HepG2 (cell line): ENCODE measurements at regions not wholly inside any gene's neighbourhood (a gene's known extent, or its start where the extent isn't known, plus 50 kb on each side); places are given as distances from the start of the nearest gene placed in this dataset.
"Not testable (repeated sequence)": the region's sequence is repeated elsewhere in the genome, so short reads cannot be mapped to it uniquely, and the experiment has no call there.

ENCODE experiments used
- AGO2 ChIP-seq: fragments of 200-400 bp; formaldehyde crosslinking; optimal IDR thresholded peaks from 2 replicates; pipeline ENCODE3; 2017; ENCODE audit warnings: mild to moderate bottlenecking, low read depth, low read length, moderate library complexity
- BHLHE40 ChIP-seq: IDR thresholded peaks from 2 replicates; pipeline ENCODE4 v1.6.1; 2011; ENCODE audit warnings: low read length, improper control_type of control experiment
- FOXA3 ChIP-seq: IDR thresholded peaks from 2 replicates; pipeline ENCODE4 v1.6.1; 2016; ENCODE audit warnings: missing genetic modification reagents, missing compliant biosample characterization
- MYC ChIP-seq: sonication (generic); formaldehyde crosslinking; IDR thresholded peaks from 2 replicates; pipeline ENCODE4 v1.9.0; 2021; ENCODE audit warnings: missing genetic modification reagents, borderline replicate concordance
- PCBP2 ChIP-seq: fragments of 200-400 bp; formaldehyde crosslinking; optimal IDR thresholded peaks from 2 replicates; pipeline ENCODE3; 2018; ENCODE audit warnings: low read length, low read depth; ENCODE audit not compliant: poor library complexity, severe bottlenecking
- PRDM10 ChIP-seq: sonication (generic); formaldehyde crosslinking; IDR thresholded peaks from 2 replicates; pipeline ENCODE4 v1.4.0; 2020; ENCODE audit warnings: low read depth, missing genetic modification reagents
- RBFOX2 ChIP-seq: fragments of 200-400 bp; formaldehyde crosslinking; IDR thresholded peaks from 2 replicates; pipeline ENCODE4 v1.6.1; 2017; ENCODE audit warnings: low read depth, mild to moderate bottlenecking, low read length
- RBM39 ChIP-seq: fragments of 200-400 bp; formaldehyde crosslinking; IDR thresholded peaks from one replicate; pipeline ENCODE4 v1.6.1; 2018; ENCODE audit warnings: antibody characterized with exemption, mild to moderate bottlenecking, low read depth, low read length; ENCODE audit not compliant: poor library complexity, severe bottlenecking
- SRF ChIP-seq: IDR thresholded peaks from 2 replicates; pipeline ENCODE4 v1.6.1; 2011; ENCODE audit warnings: mild to moderate bottlenecking, low read depth, low read length, moderate library complexity
- TP53 ChIP-seq: sonication (generic); formaldehyde crosslinking; conservative IDR thresholded peaks from 2 replicates; pipeline ENCODE4 v1.4.0; 2020; ENCODE audit warnings: missing genetic modification reagents
- YEATS4 ChIP-seq: sonication (generic); formaldehyde crosslinking; IDR thresholded peaks from 2 replicates; pipeline ENCODE4 v1.4.0; 2020; ENCODE audit warnings: missing genetic modification reagents, borderline replicate concordance
- ZNF775 ChIP-seq: sonication (generic); formaldehyde crosslinking; IDR thresholded peaks from 2 replicates; pipeline ENCODE4 v1.4.0; 2020; ENCODE audit warnings: missing genetic modification reagents, mild to moderate bottlenecking, moderate library complexity, borderline replicate concordance

GRCh38 chr15:20288800-20289537, 252.6 kb downstream of the GOLGA6L6 start:
- not testable (repeated sequence) for TF ChIP-seq BHLHE40; AGO2; FOXA3 (CRISPR knock-in tag); RBM39; PCBP2; MYC (CRISPR knock-in tag); PRDM10 (CRISPR knock-in tag); TP53; YEATS4; ZNF775; SRF; RBFOX2
